H9 (cell line): ENCODE measurements at regions not wholly inside any gene's neighbourhood (a gene's known extent, or its start where the extent isn't known, plus 50 kb on each side); places are given as distances from the start of the nearest gene placed in this dataset.

Source experiments
- DNase-seq: peaks from one replicate; pipeline ENCODE4 v3.0.0-alpha.2; 2017
- H2AFZ ChIP-seq: one replicate; pipeline ENCODE4 v1.6.1; 2013; ENCODE audit warnings: mild to moderate bottlenecking, low read length, control low read depth, moderate library complexity
- H2AK5ac ChIP-seq: 2 replicates; pipeline ENCODE4 v1.6.1; 2013; ENCODE audit warnings: low read length, control low read depth, mixed read lengths; ENCODE audit not compliant: insufficient read length
- H2BK120ac ChIP-seq: one replicate; pipeline ENCODE4 v1.6.1; 2013; ENCODE audit warnings: low read depth, mild to moderate bottlenecking, low read length, control low read depth, inconsistent platforms; ENCODE audit not compliant: poor library complexity, severe bottlenecking
- H2BK12ac ChIP-seq: 2 replicates; pipeline ENCODE4 v1.6.1; 2013; ENCODE audit warnings: low read length, control low read depth, mixed read lengths, low read depth; ENCODE audit not compliant: insufficient read length
- H2BK15ac ChIP-seq: 2 replicates; pipeline ENCODE4 v1.6.1; 2013; ENCODE audit warnings: low read depth, low read length, control low read depth
- H2BK20ac ChIP-seq: one replicate; pipeline ENCODE4 v1.6.1; 2013; ENCODE audit warnings: low read depth, mild to moderate bottlenecking, low read length, control low read depth, inconsistent platforms; ENCODE audit not compliant: poor library complexity, severe bottlenecking
- H2BK5ac ChIP-seq: 2 replicates; pipeline ENCODE4 v1.6.1; 2013; ENCODE audit warnings: low read length, control low read depth, mixed read lengths; ENCODE audit not compliant: insufficient read length
- H3K14ac ChIP-seq: 2 replicates; pipeline ENCODE4 v1.6.1; 2013; ENCODE audit warnings: low read length, control low read depth; ENCODE audit not compliant: insufficient read depth
- H3K18ac ChIP-seq: 2 replicates; pipeline ENCODE4 v1.6.1; 2013; ENCODE audit warnings: low read depth, mild to moderate bottlenecking, mixed read lengths, low read length, control low read depth; ENCODE audit not compliant: insufficient read length
- H3K23ac ChIP-seq: 2 replicates; pipeline ENCODE4 v1.6.1; 2013; ENCODE audit warnings: low read length, control low read depth, mixed read lengths, low read depth; ENCODE audit not compliant: insufficient read length
- H3K23me2 ChIP-seq: 2 replicates; pipeline ENCODE4 v1.6.1; 2013; ENCODE audit warnings: low read depth, mild to moderate bottlenecking, mixed read lengths, low read length, control low read depth; ENCODE audit not compliant: insufficient read length, poor library complexity, severe bottlenecking
- H3K27ac ChIP-seq: 2 replicates; pipeline ENCODE4 v1.5.1; 2013; ENCODE audit warnings: low read length, control low read depth, mixed read lengths, low read depth; ENCODE audit not compliant: insufficient read length
- H3K27me3 ChIP-seq: 2 replicates; pipeline ENCODE4 v1.6.1; 2013; ENCODE audit warnings: low read length, control low read depth, inconsistent platforms; ENCODE audit not compliant: insufficient read depth
- H3K4ac ChIP-seq: 2 replicates; pipeline ENCODE4 v1.6.1; 2013; ENCODE audit warnings: low read depth, mild to moderate bottlenecking, control low read depth, inconsistent platforms, low read length, moderate library complexity
- H3K4me1 ChIP-seq: 2 replicates; pipeline ENCODE4 v1.6.1; 2013; ENCODE audit warnings: low read length, control low read depth, inconsistent platforms; ENCODE audit not compliant: insufficient read depth
- H3K4me2 ChIP-seq: 2 replicates; pipeline ENCODE4 v1.6.1; 2013; ENCODE audit warnings: low read length, control low read depth, mixed read lengths; ENCODE audit not compliant: insufficient read length, insufficient read depth
- H3K56ac ChIP-seq: 2 replicates; pipeline ENCODE4 v1.6.1; 2013; ENCODE audit warnings: low read depth, mild to moderate bottlenecking, mixed read lengths, low read length, control low read depth; ENCODE audit not compliant: insufficient read length
- H3K79me1 ChIP-seq: 2 replicates; pipeline ENCODE4 v1.6.1; 2013; ENCODE audit warnings: low read depth, mild to moderate bottlenecking, moderate library complexity, low read length, control low read depth, inconsistent platforms; ENCODE audit not compliant: insufficient read depth, poor library complexity, severe bottlenecking
- H3K79me2 ChIP-seq: 2 replicates; pipeline ENCODE4 v1.6.1; 2013; ENCODE audit warnings: low read length, control low read depth, inconsistent platforms; ENCODE audit not compliant: insufficient read depth
- H3K9ac ChIP-seq: 2 replicates; pipeline ENCODE4 v1.6.1; 2013; ENCODE audit warnings: low read length, control low read depth, mixed read lengths; ENCODE audit not compliant: insufficient read length; ENCODE audit errors: extremely low read depth
- H3K9me3 ChIP-seq: one replicate; pipeline ENCODE4 v1.6.1; 2013; ENCODE audit warnings: low read depth, low read length, inconsistent platforms; ENCODE audit not compliant: control insufficient read depth
- H3T11ph ChIP-seq: one replicate; pipeline ENCODE4 v1.6.1; 2013; ENCODE audit warnings: mild to moderate bottlenecking, low read length, control low read depth, inconsistent platforms
- H4K20me1 ChIP-seq: one replicate; pipeline ENCODE4 v1.6.1; 2013; ENCODE audit not compliant: control insufficient read depth, insufficient read length, insufficient read depth
- H4K5ac ChIP-seq: 2 replicates; pipeline ENCODE4 v1.6.1; 2013; ENCODE audit warnings: low read depth, mild to moderate bottlenecking, mixed read lengths, low read length, control low read depth; ENCODE audit not compliant: insufficient read length
- H4K8ac ChIP-seq: replicated peaks from 2 replicates; pipeline ENCODE4 v1.6.1; 2013; ENCODE audit warnings: low read length, control low read depth, mixed read lengths, low read depth; ENCODE audit not compliant: insufficient read length
- H4K91ac ChIP-seq: 2 replicates; pipeline ENCODE4 v1.6.1; 2013; ENCODE audit warnings: low read depth, mild to moderate bottlenecking, moderate library complexity, mixed read lengths, low read length, control low read depth; ENCODE audit not compliant: insufficient read length
- H3K27ac Mint-ChIP-seq, 3 experiments: 2 replicates in 2 of 3; 3 replicates in 1 of 3; pipeline ENCODE4 v1.8.0; 2020 to 2021; ENCODE audit warnings: mixed read lengths in 3 of 3, mild to moderate bottlenecking in 1 of 3, moderate library complexity in 1 of 3
- H3K27me3 Mint-ChIP-seq: 2 replicates; pipeline ENCODE4 v1.8.0; 2021; ENCODE audit warnings: low read depth, mild to moderate bottlenecking, moderate library complexity, mixed read lengths
- H3K36me3 Mint-ChIP-seq, 3 experiments: 2 replicates in 2 of 3; 3 replicates in 1 of 3; pipeline ENCODE4 v1.8.0; 2020 to 2021; ENCODE audit warnings: low read depth in 3 of 3, mixed read lengths in 3 of 3; ENCODE audit not compliant: insufficient read depth in 1 of 3
- H3K4me1 Mint-ChIP-seq, 2 experiments: 2 replicates each; pipeline ENCODE4 v1.8.0; 2020; ENCODE audit warnings: mixed read lengths in 2 of 2
- H3K4me3 Mint-ChIP-seq, 2 experiments: 2 replicates in 1 of 2; 3 replicates in 1 of 2; pipeline ENCODE4 v1.8.0; 2020 to 2021; ENCODE audit warnings: mild to moderate bottlenecking in 2 of 2, mixed read lengths in 2 of 2, moderate library complexity in 1 of 2
- H3K9me3 Mint-ChIP-seq, 2 experiments: 2 replicates in 1 of 2; 3 replicates in 1 of 2; pipeline ENCODE4 v1.8.0; 2020; ENCODE audit warnings: mild to moderate bottlenecking in 2 of 2, mixed read lengths in 2 of 2, moderate library complexity in 1 of 2
- CTCF ChIP-seq: fragments of 200-600 bp; sonication (generic); conservative IDR thresholded peaks from 3 replicates; pipeline ENCODE4 v1.8.0; 2021; ENCODE audit warnings: antibody characterized with exemption, mild to moderate bottlenecking

GRCh38 chr4:155134136-155134535 lies 74.3 kb upstream of the NPY2R start:
- Histone ChIP-seq H3K4ac (no peak overlapping the region), H2BK12ac (no peak overlapping the region), H3K9ac (no peak overlapping the region), H2BK15ac (no peak overlapping the region), H3K9me3 (no peaks in the 10 kb centered on the region), H3K79me2 (no peaks in the 10 kb centered on the region), H4K5ac (no peak overlapping the region), H3K18ac (no peak overlapping the region), H2AFZ (no peak overlapping the region), H2BK120ac (no peak overlapping the region), H3K56ac (no peak overlapping the region), H2BK20ac (no peak overlapping the region), H4K91ac (no peak overlapping the region), H3K4me1 (no peaks in the 10 kb centered on the region), H2BK5ac (no peak overlapping the region), H3K23ac (no peak overlapping the region), H3K14ac (no peak overlapping the region), H3K79me1 (no peaks in the 10 kb centered on the region), H3K4me2 (no peak overlapping the region), H4K20me1 (no peaks in the 10 kb centered on the region), H2AK5ac (no peak overlapping the region), H3K23me2 (no peaks in the 10 kb centered on the region), H3K27me3 (no peaks in the 10 kb centered on the region), H4K8ac (no peak overlapping the region), H3T11ph (no peak overlapping the region), H3K27ac (no peak overlapping the region)
- H3K4me1 Mint-ChIP-seq = no peaks in the 10 kb centered on the region
- no peak overlapping the region for H3K4me3 Mint-ChIP-seq
- DNase-seq = no peak
- no peaks in the 10 kb centered on the region; a peak in 1 of 5 replicates for H3K9me3 Mint-ChIP-seq
- no peaks in the 10 kb centered on the region for H3K36me3 Mint-ChIP-seq
- no peaks in the 10 kb centered on the region; the same call in 1 of the 2 replicates for H3K27me3 Mint-ChIP-seq
- TF ChIP-seq CTCF = no peak
- no peak overlapping the region for H3K27ac Mint-ChIP-seq
